Heart right ventricle (tissue), 16 donors: ENCODE measurements at regions not wholly inside any gene's neighbourhood (a gene's known extent, or its start where the extent isn't known, plus 50 kb on each side); places are given as distances from the start of the nearest gene placed in this dataset.

Experiments used
- ATAC-seq, 8 donors: fragments of 200-7000 bp; cut with Tn5 transposase; one replicate each; pipeline ENCODE4 v1.9.1; 2020; ENCODE audit warnings: mild to moderate bottlenecking in 8 of 8, moderate library complexity in 8 of 8, moderate number of reproducible peaks in 1 of 8
- DNase-seq, 2 donors: peaks; one replicate each; pipeline ENCODE4 v3.0.0-alpha.2; 2020
- H3K27ac ChIP-seq, 10 donors: fragments of 200-600 bp; sonication (generic) in 2 of 10; one replicate each; pipeline versions ENCODE4 v1.5.0 to v1.8.0; 2020 to 2022; ENCODE audit warnings: mild to moderate bottlenecking in 3 of 10
- H3K27me3 ChIP-seq, 7 donors: fragments of 200-600 bp; one replicate each; pipeline ENCODE4 v1.8.0; 2021 to 2022; ENCODE audit warnings: mild to moderate bottlenecking in 2 of 7
- H3K36me3 ChIP-seq, 9 donors: fragments of 200-600 bp; sonication (generic) in 1 of 9; one replicate each; pipeline versions ENCODE4 v1.5.0 to v1.8.0; 2020 to 2022; ENCODE audit warnings: mild to moderate bottlenecking in 2 of 9
- H3K4me1 ChIP-seq, 9 donors: fragments of 200-600 bp; sonication (generic) in 1 of 9; one replicate each; pipeline versions ENCODE4 v1.5.0 to v1.8.0; 2020 to 2022; ENCODE audit warnings: mild to moderate bottlenecking in 4 of 9
- H3K4me3 ChIP-seq, 10 donors: fragments of 200-600 bp; sonication (generic) in 2 of 10; one replicate each; pipeline versions ENCODE4 v1.5.0 to v1.8.0; 2020 to 2022; ENCODE audit warnings: mild to moderate bottlenecking in 7 of 10, moderate library complexity in 2 of 10
- H3K9me3 ChIP-seq, 11 donors: fragments of 200-600 bp in 10 of 11; sonication (generic) in 2 of 11; one replicate each; pipeline versions ENCODE4 v1.5.0 to v1.8.0; 2013 to 2022; ENCODE audit warnings: mild to moderate bottlenecking in 2 of 11, control low read depth in 1 of 11, moderate library complexity in 1 of 11
- CTCF ChIP-seq, 9 donors: fragments of 200-600 bp; sonication (generic) in 2 of 9; IDR thresholded peaks; one replicate each; pipeline versions ENCODE4 v1.5.0 to v1.8.0; 2021 to 2022; ENCODE audit warnings: antibody characterized with exemption in 9 of 9, mild to moderate bottlenecking in 5 of 9, moderate library complexity in 1 of 9
- WGBS, 2 donors: extraction: QIAGEN DNeasy Blood & Tissue Kit; methylation state at CpG; one replicate each; pipeline ENCODE4 v1.1.7; 2013; ENCODE audit warnings: inconsistent platforms in 1 of 2; 5-methylcytosine and 5-hydroxymethylcytosine counted together
- intact Hi-C, 10 donors: fragments of 100-400 bp; cut with DNase I; formaldehyde crosslinking; loops; one replicate each; pipeline versions ENCODE4 v1.11.1 to v1.14.2; 2022
- donor health status: Arrhythmogenic right ventricular cardiomyopathy.
- donor health status: ischemic (EF 13 %, LVEDD 7.1; RV severe dilation, severe dysfunction).
- donor health status: healthy with polysubstance abuse.
- donor health status: DM: no; HTN: yes; CAD: no.
- donor health status: DM: no; HTN: no; CAD: no.
- donor health status: ischemic (EF 25% LVEDD 6.9; RV normal size, moderate dysfunction).
- donor health status: ischemic (EF 25% LVEDD 5.7; RV mildly dilated, moderate dysfunction).
- donor health status: healthy.
- donor health status: DM: yes; HTN: yes; CAD: no.
- donor health status: Ischemic cardiomyopathy.
- donor health status: ischemic (EF 35%, LVEDD 5.7; RV mildly dilated, moderate dysfunction).
- donor health status: nonischemic (EF 11% LVEDD 7.7; RV severe dilation, severe dysfunction).
- donor health status: DM: yes; HTN: yes; CAD: no.
- donor health status: PGD.
- donor health status: ischemic (EF 29% LVEDD 5.4; RV normal size, mild dysfunction).
- donor health status: nonischemic (EF 23%, LVEDD 6.1; RV moderate dilation, normal function).

GRCh38 chr3:55362210-55362960 is 124.7 kb downstream of the WNT5A start:
- TF ChIP-seq CTCF (IDR thresholded peaks at IDR 0.05) = no peak
- 77 to 84% methylated on average over 3 of the region's 3 CpGs for WGBS, 2 donors
- peaks cover 0 to 5% (median 0%) of the 10 kb centered on the region in 7 donors for H3K27me3 ChIP-seq
- no peaks in the 10 kb centered on the region for H3K4me1 ChIP-seq
- no peak overlapping the region for H3K4me3 ChIP-seq
- intact Hi-C loops = loop anchor here in 1 of 10 donors (10.0 kb wide), 1 partner anchor 58 kb away; no protein-coding TSS in a partner anchor
- no peaks in the 10 kb centered on the region for H3K9me3 ChIP-seq
- H3K36me3 ChIP-seq = no peaks in the 10 kb centered on the region
- ATAC-seq (no peak), DNase-seq (no peak)
- no peak overlapping the region for H3K27ac ChIP-seq

GRCh38 chr3:55357796-55358195 is 129.3 kb downstream of the WNT5A start:
- TF ChIP-seq CTCF (IDR thresholded peaks at IDR 0.05) = no peak
- 73 to 81% methylated on average over 1 of the region's 1 CpG for WGBS, 2 donors
- Histone ChIP-seq H3K4me3 (no peak overlapping the region), H3K36me3 (no peaks in the 10 kb centered on the region), H3K27me3 (peaks cover 0 to 5% (median 0%) of the 10 kb centered on the region in 7 donors), H3K4me1 (no peaks in the 10 kb centered on the region), H3K27ac (no peak overlapping the region), H3K9me3 (no peaks in the 10 kb centered on the region)
- no peak for DNase-seq
- intact Hi-C loops = no loop called here
- ATAC-seq = no peak

GRCh38 chr3:55352668-55353067 is 134.4 kb downstream of the WNT5A start:
- Histone ChIP-seq H3K27ac (no peak overlapping the region), H3K36me3 (no peaks in the 10 kb centered on the region), H3K4me1 (no peaks in the 10 kb centered on the region), H3K4me3 (no peak overlapping the region), H3K27me3 (no peaks in the 10 kb centered on the region), H3K9me3 (no peaks in the 10 kb centered on the region)
- no peak for TF ChIP-seq CTCF (IDR thresholded peaks at IDR 0.05)
- ATAC-seq = no peak
- WGBS, 2 donors = 93 to 95% methylated on average over 2 of the region's 2 CpGs
- intact Hi-C loops = no loop called here
- DNase-seq = no peak

GRCh38 chr3:55349851-55350250 is 137.3 kb downstream of the WNT5A start:
- no peak for DNase-seq
- WGBS, 2 donors = 24 to 26% methylated on average over 1 of the region's 1 CpG

More at GRCh38 chr3:55349851-55350250, 137.3 kb downstream of the WNT5A start:
- no peak overlapping the region for H3K4me3 ChIP-seq
- H3K27ac ChIP-seq = no peak overlapping the region
- no peaks in the 10 kb centered on the region for H3K27me3 ChIP-seq
- no peaks in the 10 kb centered on the region for H3K4me1 ChIP-seq
- ATAC-seq = no peak
- no peaks in the 10 kb centered on the region for H3K36me3 ChIP-seq
- H3K9me3 ChIP-seq = no peaks in the 10 kb centered on the region
- intact Hi-C loops = no loop called here
- no peak for TF ChIP-seq CTCF (IDR thresholded peaks at IDR 0.05)
